ENCODE measurements at regions not wholly inside any gene's neighbourhood (a gene's known extent, or its start where the extent isn't known, plus 50 kb on each side); places are given as distances from the start of the nearest gene placed in this dataset.

GRCh38 chr9:109889456-109889855 is 109.5 kb downstream of the PALM2AKAP2 start:
- POLR2A ChIA-PET = no interaction called here
- no peak for DNase-seq (ENCODE audit: extremely low spot score)
- TF ChIP-seq CTBP1 (IDR thresholded peaks at IDR 0.05; ENCODE audit: borderline replicate concordance) = no peak
- TF ChIP-seq HDGF (IDR thresholded peaks at IDR 0.05; ENCODE audit: borderline replicate concordance) = no peak
- no peak for TF ChIP-seq NFRKB (IDR thresholded peaks at IDR 0.05)
- no peak for TF ChIP-seq FOXM1 (IDR thresholded peaks at IDR 0.05; ENCODE audit: borderline replicate concordance)
- no peak for TF ChIP-seq ELF4 (IDR thresholded peaks at IDR 0.05)
- TF ChIP-seq L3MBTL2 (conservative IDR thresholded peaks at IDR 0.05) = no peak
- no peak for TF ChIP-seq FOXK2 (IDR thresholded peaks at IDR 0.05)
- CTCF ChIA-PET = no interaction called here

GRCh38 chr9:109893241-109893640 is 113.2 kb downstream of the PALM2AKAP2 start:
- DNase-seq (ENCODE audit: extremely low spot score) = no peak
- no peak for TF ChIP-seq ZNF384 (IDR thresholded peaks at IDR 0.05)
- no peak for TF ChIP-seq LEF1 (IDR thresholded peaks at IDR 0.05; ENCODE audit: borderline replicate concordance)
- no peak for TF ChIP-seq NFRKB (IDR thresholded peaks at IDR 0.05)
- no peak for TF ChIP-seq BHLHE40 (IDR thresholded peaks at IDR 0.05; ENCODE audit: borderline replicate concordance)
- no peak for TF ChIP-seq SP1 (IDR thresholded peaks at IDR 0.05)
- TF ChIP-seq CTBP1 (IDR thresholded peaks at IDR 0.05; ENCODE audit: borderline replicate concordance) = no peak
- peak; percentile 55; the same call in 1 of the 2 replicates for TF ChIP-seq ARNT (IDR thresholded peaks at IDR 0.05)
- ChIA-PET CTCF (interaction anchor here (0.7 kb wide), 1 partner anchor 10 kb away, joined by 3 read pairs; no protein-coding TSS in a partner anchor), POLR2A (no interaction called here)

DNA sequence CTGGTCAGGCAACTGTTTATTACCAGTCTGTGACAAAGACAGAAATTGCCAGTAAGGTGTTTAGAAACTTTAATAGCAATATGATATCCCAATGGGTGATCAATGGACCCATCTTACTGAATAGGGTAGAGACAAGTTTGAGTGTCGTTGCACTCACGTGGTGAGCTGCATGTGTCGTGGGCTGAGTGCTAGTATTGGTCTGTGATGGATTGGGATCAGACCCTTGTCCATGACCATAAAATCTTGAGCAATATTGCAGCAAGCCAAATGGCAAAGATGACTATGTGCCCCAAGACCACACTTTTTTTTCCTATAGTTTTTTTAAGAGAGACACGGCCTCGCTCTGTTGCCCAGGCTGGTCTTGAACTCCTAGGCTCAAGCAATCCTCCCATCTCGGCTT is 114.5 kb downstream of the PALM2AKAP2 start:
- POLR2A ChIA-PET = no interaction called here
- CTCF ChIA-PET = interaction anchor here (0.6 kb wide), 1 partner anchor 9 kb away, joined by 3 read pairs; no protein-coding TSS in a partner anchor
- no peak for DNase-seq (ENCODE audit: extremely low spot score)
- no peak for TF ChIP-seq ARNT (IDR thresholded peaks at IDR 0.05)
- TF ChIP-seq SP1 (IDR thresholded peaks at IDR 0.05) = no peak

DNA sequence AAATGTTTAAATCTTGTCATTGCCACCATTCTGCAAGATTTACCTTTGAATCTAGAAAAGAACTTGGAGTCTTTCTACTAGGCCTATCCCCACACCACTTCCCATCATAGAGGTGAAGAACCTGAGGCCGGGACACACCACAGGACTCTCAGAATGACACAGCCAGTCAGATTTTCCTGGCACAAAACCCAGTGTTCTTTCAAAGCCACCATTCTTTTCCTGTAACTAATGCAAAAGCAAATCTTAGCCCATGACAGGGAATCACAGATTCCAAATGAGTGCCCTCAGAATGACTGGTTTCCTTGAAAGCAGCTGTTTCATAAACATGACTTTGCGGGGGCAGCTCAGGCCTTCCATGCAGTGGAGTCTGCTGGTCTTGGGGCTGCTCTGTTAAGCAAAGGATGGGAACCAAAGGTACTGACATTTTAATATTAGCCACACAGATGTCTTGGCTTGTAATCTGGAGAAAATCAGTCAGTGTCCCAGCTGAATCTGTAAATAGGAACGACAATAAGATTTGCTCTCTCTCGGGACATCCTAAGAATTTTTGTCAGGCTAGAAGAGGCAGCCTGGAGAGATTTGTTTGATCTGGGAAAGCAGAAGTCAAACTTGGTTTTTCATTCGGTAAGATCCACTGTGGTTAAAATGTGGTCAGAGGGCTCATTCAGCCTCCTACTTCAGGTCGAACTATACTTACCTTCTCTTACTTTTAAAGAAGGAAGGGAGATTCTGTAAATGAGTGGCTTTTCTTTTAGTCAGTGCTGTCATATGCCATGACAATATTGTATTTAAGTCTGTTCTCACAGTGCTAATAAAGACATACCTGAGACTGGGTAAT is 115.1 kb downstream of the PALM2AKAP2 start:
- no peak for DNase-seq (ENCODE audit: extremely low spot score)
- CTCF ChIA-PET = no interaction called here
- POLR2A ChIA-PET = no interaction called here
- no peak for TF ChIP-seq ZNF384 (IDR thresholded peaks at IDR 0.05)

GRCh38 chr9:109901201-109901600 is 121.2 kb downstream of the PALM2AKAP2 start:
- POLR2A ChIA-PET = no interaction called here
- CTCF ChIA-PET = interaction anchor here (0.6 kb wide), 1 partner anchor 693 kb away, joined by 5 read pairs; no protein-coding TSS in a partner anchor
- TF ChIP-seq SUZ12 (IDR thresholded peaks at IDR 0.05) (no peak), TARDBP (IDR thresholded peaks at IDR 0.05) (no peak), FOXK2 (IDR thresholded peaks at IDR 0.05) (no peak), FOXA1 (IDR thresholded peaks at IDR 0.05) (no peak), FOXM1 (IDR thresholded peaks at IDR 0.05; ENCODE audit: borderline replicate concordance) (no peak), ZNF384 (IDR thresholded peaks at IDR 0.05) (no peak), NFRKB (IDR thresholded peaks at IDR 0.05) (no peak), LEF1 (IDR thresholded peaks at IDR 0.05; ENCODE audit: borderline replicate concordance) (no peak), L3MBTL2 (conservative IDR thresholded peaks at IDR 0.05) (no peak), CTBP1 (IDR thresholded peaks at IDR 0.05; ENCODE audit: borderline replicate concordance) (no peak), HDGF (IDR thresholded peaks at IDR 0.05; ENCODE audit: borderline replicate concordance) (no peak), SP1 (IDR thresholded peaks at IDR 0.05) (no peak), BHLHE40 (IDR thresholded peaks at IDR 0.05; ENCODE audit: borderline replicate concordance) (no peak), ELF4 (IDR thresholded peaks at IDR 0.05) (no peak), ARNT (IDR thresholded peaks at IDR 0.05) (no peak)
- TF ChIP-seq, protein P1, sequence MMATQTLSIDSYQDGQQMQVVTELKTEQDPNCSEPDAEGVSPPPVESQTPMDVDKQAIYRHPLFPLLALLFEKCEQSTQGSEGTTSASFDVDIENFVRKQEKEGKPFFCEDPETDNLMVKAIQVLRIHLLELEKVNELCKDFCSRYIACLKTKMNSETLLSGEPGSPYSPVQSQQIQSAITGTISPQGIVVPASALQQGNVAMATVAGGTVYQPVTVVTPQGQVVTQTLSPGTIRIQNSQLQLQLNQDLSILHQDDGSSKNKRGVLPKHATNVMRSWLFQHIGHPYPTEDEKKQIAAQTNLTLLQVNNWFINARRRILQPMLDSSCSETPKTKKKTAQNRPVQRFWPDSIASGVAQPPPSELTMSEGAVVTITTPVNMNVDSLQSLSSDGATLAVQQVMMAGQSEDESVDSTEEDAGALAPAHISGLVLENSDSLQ (IDR thresholded peaks at IDR 0.05) = no peak
- DNase-seq (ENCODE audit: extremely low spot score) = no peak

DNA sequence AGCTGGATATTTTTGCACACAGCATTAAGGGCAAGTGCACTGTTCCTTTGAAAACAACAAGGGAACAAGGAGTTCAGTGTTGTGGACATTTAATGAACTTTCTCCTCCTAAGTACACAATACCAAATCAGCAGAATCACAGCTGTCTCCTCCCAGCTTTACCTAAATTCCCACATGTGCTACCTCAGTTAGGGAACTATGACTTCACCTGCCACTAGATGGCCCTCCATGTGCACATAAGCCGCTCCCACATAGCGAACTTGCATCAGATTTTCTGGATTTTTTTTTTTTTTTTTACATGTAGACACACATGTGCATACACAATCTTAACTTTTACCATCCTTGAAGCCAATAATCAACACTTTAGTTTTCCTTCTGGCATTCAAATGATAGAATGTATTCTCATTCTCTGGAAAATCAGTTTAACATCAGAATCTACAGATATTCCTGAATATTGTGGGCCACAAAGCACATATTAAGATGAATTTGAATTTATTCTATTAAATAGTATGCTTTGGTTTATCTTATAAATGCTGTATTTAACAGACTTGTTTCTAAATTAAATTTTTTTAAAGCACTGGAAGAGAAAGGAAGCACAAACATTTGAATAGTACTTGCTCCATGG is 123.6 kb downstream of the PALM2AKAP2 start:
- CTCF ChIA-PET = interaction anchor here (0.5 to 1.8 kb wide), 16 partner anchors 9 to 1525 kb away, joined by 3 to 7 read pairs (median 4); no protein-coding TSS in a partner anchor
- POLR2A ChIA-PET = no interaction called here
- TF ChIP-seq NFRKB (IDR thresholded peaks at IDR 0.05) (no peak), ZNF384 (IDR thresholded peaks at IDR 0.05) (peak; percentile 99)
- DNase-seq (ENCODE audit: extremely low spot score) = peak; percentile 69

DNA sequence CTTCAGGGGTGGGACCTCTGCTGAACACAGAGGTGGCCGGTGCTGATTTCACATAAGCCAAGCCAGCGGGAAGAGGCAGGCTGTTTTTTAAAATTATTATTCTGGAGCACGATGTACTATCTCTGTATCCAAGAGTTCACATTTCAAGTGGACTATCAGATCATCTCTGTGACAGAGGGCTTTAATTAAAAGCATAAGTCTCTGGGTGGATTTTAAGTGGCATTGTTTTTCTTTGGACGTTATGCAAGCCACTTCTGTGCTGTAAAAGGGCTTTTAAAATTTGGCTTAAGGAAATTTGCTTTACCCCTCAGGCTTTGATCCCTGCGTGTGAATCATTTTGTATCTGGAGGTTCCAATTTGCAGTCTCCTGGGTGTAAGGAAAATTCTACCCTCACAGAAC is 124.7 kb downstream of the PALM2AKAP2 start:
- DNase-seq (ENCODE audit: extremely low spot score) = no peak

More for the DNA sequence above, 124.7 kb downstream of the PALM2AKAP2 start:
- CTCF ChIA-PET = interaction anchor here (0.6 to 1.8 kb wide), 5 partner anchors 8 to 330 kb away, joined by 3 to 5 read pairs (median 3); no protein-coding TSS in a partner anchor
- TF ChIP-seq LEF1 (IDR thresholded peaks at IDR 0.05; ENCODE audit: borderline replicate concordance) (no peak), ZNF384 (IDR thresholded peaks at IDR 0.05) (no peak), L3MBTL2 (conservative IDR thresholded peaks at IDR 0.05) (no peak), SUZ12 (IDR thresholded peaks at IDR 0.05) (no peak), FOXA1 (IDR thresholded peaks at IDR 0.05) (no peak), TARDBP (IDR thresholded peaks at IDR 0.05) (no peak), BHLHE40 (IDR thresholded peaks at IDR 0.05; ENCODE audit: borderline replicate concordance) (no peak), SP1 (IDR thresholded peaks at IDR 0.05) (no peak), HDGF (IDR thresholded peaks at IDR 0.05; ENCODE audit: borderline replicate concordance) (no peak), FOXM1 (IDR thresholded peaks at IDR 0.05; ENCODE audit: borderline replicate concordance) (no peak), NFRKB (IDR thresholded peaks at IDR 0.05) (no peak), CTBP1 (IDR thresholded peaks at IDR 0.05; ENCODE audit: borderline replicate concordance) (no peak), ARNT (IDR thresholded peaks at IDR 0.05) (no peak), ELF4 (IDR thresholded peaks at IDR 0.05) (no peak), FOXK2 (IDR thresholded peaks at IDR 0.05) (no peak)
- TF ChIP-seq, protein P1 (IDR thresholded peaks at IDR 0.05) = no peak
- POLR2A ChIA-PET = no interaction called here
